ENCODE measurements at regions not wholly inside any gene's neighbourhood (a gene's known extent, or its start where the extent isn't known, plus 50 kb on each side); places are given as distances from the start of the nearest gene placed in this dataset.

DNA sequence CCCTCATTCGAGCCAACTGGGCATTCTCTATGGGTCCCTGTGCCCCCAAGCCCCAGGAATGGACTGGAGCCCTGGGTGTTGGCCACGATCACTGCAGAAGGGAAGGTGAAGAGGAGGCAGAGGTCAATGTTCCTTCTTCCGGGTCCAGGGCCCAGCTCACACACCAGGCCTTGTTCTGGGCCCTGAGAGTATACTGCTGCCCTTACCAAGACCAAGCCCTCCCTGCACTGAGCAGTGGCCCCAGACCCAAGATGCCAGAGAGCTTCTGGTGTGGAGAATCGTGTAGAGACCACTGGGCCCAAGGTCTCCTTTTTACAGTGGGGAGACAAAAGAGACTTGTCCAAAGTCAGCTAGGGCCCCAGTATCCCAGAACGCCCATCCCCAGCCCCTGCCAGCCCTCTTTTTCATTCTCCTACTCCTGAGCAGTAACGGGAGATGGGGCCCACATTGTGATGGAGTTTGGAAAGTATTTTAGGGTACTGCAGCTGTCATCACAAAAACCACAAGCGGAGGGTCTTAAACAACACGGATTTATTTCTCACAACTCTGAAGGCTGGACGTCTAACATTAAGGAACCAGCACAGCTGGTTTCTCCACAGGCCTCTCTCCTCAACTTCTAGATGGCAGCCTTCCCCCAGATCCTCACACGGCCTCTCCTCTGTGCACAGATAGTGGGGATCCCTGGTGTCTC is 79.4 kb downstream of the PDGFA start:
- no peak overlapping the region for H3K9ac ChIP-seq (ENCODE audit: low read depth in 2 of 2, low read length in 2 of 2)
- H3K36me3 ChIP-seq = no peaks in the 10 kb centered on the region
- H3K9me3 ChIP-seq = no peaks in the 10 kb centered on the region
- H3K4me1 ChIP-seq = no peaks in the 10 kb centered on the region
- H3K27ac ChIP-seq = no peak overlapping the region
- no peak overlapping the region for H3K4me3 ChIP-seq
- intact Hi-C loops (cut with DNase I) = no loop called here
- H3K27me3 ChIP-seq = no peaks in the 10 kb centered on the region
- no peak for DNase-seq
- TF ChIP-seq, protein P1, sequence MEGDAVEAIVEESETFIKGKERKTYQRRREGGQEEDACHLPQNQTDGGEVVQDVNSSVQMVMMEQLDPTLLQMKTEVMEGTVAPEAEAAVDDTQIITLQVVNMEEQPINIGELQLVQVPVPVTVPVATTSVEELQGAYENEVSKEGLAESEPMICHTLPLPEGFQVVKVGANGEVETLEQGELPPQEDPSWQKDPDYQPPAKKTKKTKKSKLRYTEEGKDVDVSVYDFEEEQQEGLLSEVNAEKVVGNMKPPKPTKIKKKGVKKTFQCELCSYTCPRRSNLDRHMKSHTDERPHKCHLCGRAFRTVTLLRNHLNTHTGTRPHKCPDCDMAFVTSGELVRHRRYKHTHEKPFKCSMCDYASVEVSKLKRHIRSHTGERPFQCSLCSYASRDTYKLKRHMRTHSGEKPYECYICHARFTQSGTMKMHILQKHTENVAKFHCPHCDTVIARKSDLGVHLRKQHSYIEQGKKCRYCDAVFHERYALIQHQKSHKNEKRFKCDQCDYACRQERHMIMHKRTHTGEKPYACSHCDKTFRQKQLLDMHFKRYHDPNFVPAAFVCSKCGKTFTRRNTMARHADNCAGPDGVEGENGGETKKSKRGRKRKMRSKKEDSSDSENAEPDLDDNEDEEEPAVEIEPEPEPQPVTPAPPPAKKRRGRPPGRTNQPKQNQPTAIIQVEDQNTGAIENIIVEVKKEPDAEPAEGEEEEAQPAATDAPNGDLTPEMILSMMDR (IDR thresholded peaks at IDR 0.05) = no peak

DNA sequence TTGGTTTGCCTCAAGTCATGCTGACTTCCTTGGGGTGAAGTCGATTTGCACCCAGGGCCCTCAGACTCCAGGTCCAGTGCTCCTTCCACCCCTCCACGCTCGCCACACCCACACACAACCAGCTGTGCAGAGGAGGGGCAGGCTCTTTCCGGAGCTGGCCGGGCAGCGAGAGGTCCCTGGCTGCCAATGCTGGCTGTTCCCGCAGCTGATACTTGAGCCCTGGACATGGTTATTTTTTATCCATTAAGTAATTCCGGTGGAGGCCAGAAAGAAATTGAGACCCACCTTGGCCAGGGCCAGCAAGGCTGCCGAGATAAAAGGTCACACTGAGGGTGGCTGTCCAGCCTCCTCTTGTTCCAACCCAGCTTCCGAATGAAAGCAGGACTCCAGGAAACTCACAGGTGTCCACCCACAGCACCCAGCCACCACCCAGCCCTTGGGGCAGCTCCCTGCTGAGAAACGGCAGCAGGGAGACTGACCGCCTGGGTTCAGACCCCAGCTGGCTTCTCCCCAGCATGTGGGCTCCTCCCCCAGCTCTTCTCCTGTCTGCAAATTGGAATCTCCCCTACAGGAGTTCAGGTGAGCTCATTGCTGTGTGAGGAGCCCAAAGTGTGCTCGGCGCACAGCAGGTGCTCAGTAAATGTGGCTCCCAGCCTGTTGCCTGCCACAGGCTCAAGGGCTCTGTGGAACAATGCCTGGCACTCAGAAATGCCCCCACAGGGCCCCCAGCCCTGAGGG is 77.8 kb downstream of the PDGFA start:
- Histone ChIP-seq H3K9ac (ENCODE audit: low read depth in 2 of 2, low read length in 2 of 2) (no peak overlapping the region), H3K27ac (no peak overlapping the region), H3K9me3 (no peaks in the 10 kb centered on the region), H3K27me3 (no peaks in the 10 kb centered on the region), H3K4me3 (no peak overlapping the region), H3K36me3 (no peaks in the 10 kb centered on the region), H3K4me1 (no peaks in the 10 kb centered on the region)
- TF ChIP-seq, protein P1 (IDR thresholded peaks at IDR 0.05) = no peak
- DNase-seq = no peak
- intact Hi-C loops (cut with DNase I) = no loop called here

DNA sequence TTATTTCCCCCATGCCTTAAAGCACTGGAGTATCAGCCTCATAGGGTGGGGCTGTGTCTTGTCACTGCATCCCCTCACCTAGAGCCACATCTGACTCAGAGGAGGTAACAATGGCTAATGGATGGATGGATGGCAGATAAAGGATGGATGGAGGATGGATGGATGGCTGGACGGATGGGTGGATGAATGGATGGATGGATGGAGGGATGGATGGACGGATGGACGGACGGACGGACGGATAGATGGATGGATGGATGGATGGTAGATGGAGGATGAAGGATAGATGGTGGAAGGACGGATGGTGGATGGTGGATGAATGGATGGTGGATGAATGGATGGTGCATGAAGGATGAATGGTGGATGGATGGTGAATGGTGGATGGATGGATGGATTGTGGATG is 77.2 kb downstream of the PDGFA start:
- TF ChIP-seq, protein P1 (IDR thresholded peaks at IDR 0.05) = no peak
- Histone ChIP-seq H3K27me3 (no peaks in the 10 kb centered on the region), H3K9me3 (no peaks in the 10 kb centered on the region), H3K9ac (ENCODE audit: low read depth in 2 of 2, low read length in 2 of 2) (no peak overlapping the region), H3K36me3 (no peaks in the 10 kb centered on the region), H3K27ac (no peak overlapping the region), H3K4me1 (no peaks in the 10 kb centered on the region), H3K4me3 (no peak overlapping the region)
- no peak for DNase-seq
- intact Hi-C loops (cut with DNase I) = no loop called here

DNA sequence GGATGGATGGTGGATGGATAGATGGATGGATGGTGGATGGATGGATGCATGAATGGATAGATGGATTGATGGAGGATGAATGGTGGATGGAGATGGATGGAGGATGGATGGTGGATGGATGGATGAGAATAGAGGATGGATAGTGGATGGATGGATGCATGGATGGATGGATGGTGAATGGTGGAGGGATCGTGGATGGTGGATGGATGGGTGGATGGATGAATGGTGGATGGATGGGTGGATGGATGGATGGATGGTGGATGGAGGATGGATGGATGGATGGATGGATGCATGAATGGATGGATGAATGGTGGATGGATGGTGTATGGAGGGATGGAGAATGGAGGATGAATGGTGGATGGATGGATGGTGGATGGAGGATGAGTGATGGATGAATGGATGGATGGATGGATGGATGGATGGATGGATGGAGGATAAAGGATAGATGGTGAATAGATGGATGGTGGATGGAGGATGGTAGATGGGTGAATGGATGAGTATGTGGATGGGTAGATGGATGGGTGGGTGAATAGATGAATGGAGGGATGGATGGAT is 76.3 kb downstream of the PDGFA start:
- intact Hi-C loops (cut with DNase I) = no loop called here
- TF ChIP-seq, protein P1 (IDR thresholded peaks at IDR 0.05) = no peak
- no peaks in the 10 kb centered on the region for H3K36me3 ChIP-seq
- H3K27ac ChIP-seq = no peak overlapping the region
- H3K9ac ChIP-seq (ENCODE audit: low read depth in 2 of 2, low read length in 2 of 2) = no peak overlapping the region
- DNase-seq = no peak
- H3K4me1 ChIP-seq = no peaks in the 10 kb centered on the region
- H3K27me3 ChIP-seq = no peaks in the 10 kb centered on the region
- no peak overlapping the region for H3K4me3 ChIP-seq
- H3K9me3 ChIP-seq = no peaks in the 10 kb centered on the region

- Histone ChIP-seq H3K9me3 (no peaks in the 10 kb centered on the region), H3K27ac (no peak overlapping the region), H3K36me3 (no peaks in the 10 kb centered on the region), H3K27me3 (no peaks in the 10 kb centered on the region), H3K4me1 (no peaks in the 10 kb centered on the region), H3K4me3 (no peak overlapping the region), H3K9ac (ENCODE audit: low read depth in 2 of 2, low read length in 2 of 2) (no peak overlapping the region)
- intact Hi-C loops (cut with DNase I) = no loop called here
- no peak for DNase-seq
- TF ChIP-seq, protein P1 (IDR thresholded peaks at IDR 0.05) = no peak
These were observed 75.0 kb downstream of the PDGFA start for GRCh38 chr7:444606-445005.
